HEK293 (cell line): ENCODE measurements at regions not wholly inside any gene's neighbourhood (a gene's known extent, or its start where the extent isn't known, plus 50 kb on each side); places are given as distances from the start of the nearest gene placed in this dataset.

Experiments
- BCL11B ChIP-seq: fragments of 450-650 bp; formaldehyde crosslinking; IDR thresholded peaks from 2 replicates; pipeline ENCODE4 v1.5.1; 2016; ENCODE audit warnings: low read depth, missing biosample characterization, missing genetic modification characterization
- CTCF ChIP-seq: fragments of 450-650 bp; formaldehyde crosslinking; IDR thresholded peaks from 2 replicates; pipeline ENCODE4 v1.5.1; 2016; ENCODE audit warnings: missing biosample characterization, missing genetic modification characterization
- SP2 ChIP-seq: fragments of 450-650 bp; formaldehyde crosslinking; IDR thresholded peaks from 2 replicates; pipeline ENCODE4 v1.5.1; 2016; ENCODE audit warnings: missing biosample characterization, missing genetic modification characterization
- SP7 ChIP-seq: fragments of 450-650 bp; formaldehyde crosslinking; IDR thresholded peaks from 2 replicates; pipeline ENCODE4 v1.5.1; 2016; ENCODE audit warnings: missing biosample characterization, missing genetic modification characterization
- ZBTB10 ChIP-seq: fragments of 450-650 bp; formaldehyde crosslinking; IDR thresholded peaks from 2 replicates; pipeline ENCODE4 v1.5.1; 2016; ENCODE audit warnings: missing biosample characterization, missing genetic modification characterization
- ZBTB7A ChIP-seq: fragments of 450-650 bp; formaldehyde crosslinking; IDR thresholded peaks from 2 replicates; pipeline ENCODE4 v1.5.1; 2016; ENCODE audit warnings: low read depth, missing biosample characterization, missing genetic modification characterization
- ZNF146 ChIP-seq: fragments of 450-650 bp; formaldehyde crosslinking; IDR thresholded peaks from 2 replicates; pipeline ENCODE4 v1.5.1; 2016; ENCODE audit warnings: missing biosample characterization, missing genetic modification characterization
- ZNF23 ChIP-seq: fragments of 450-650 bp; formaldehyde crosslinking; IDR thresholded peaks from 2 replicates; pipeline ENCODE4 v1.5.1; 2016; ENCODE audit warnings: missing biosample characterization, missing genetic modification characterization, borderline replicate concordance
- ZNF274 ChIP-seq, 2 experiments: fragments of 200-500 bp in 1 of 2; fragments of 450-650 bp in 1 of 2; sonication (Bioruptor generic) in 1 of 2; formaldehyde crosslinking in 1 of 2; IDR thresholded peaks; 2 replicates each; pipeline versions ENCODE4 v1.5.1 to v1.6.1; 2014 to 2016; ENCODE audit warnings: borderline replicate concordance in 1 of 2, inconsistent platforms in 1 of 2, low read length in 1 of 2, missing biosample characterization in 1 of 2, missing genetic modification characterization in 1 of 2
- ZNF324 ChIP-seq: fragments of 450-650 bp; formaldehyde crosslinking; IDR thresholded peaks from 2 replicates; pipeline ENCODE4 v1.5.1; 2016; ENCODE audit warnings: missing biosample characterization, missing genetic modification characterization
- ZNF48 ChIP-seq: fragments of 450-650 bp; formaldehyde crosslinking; IDR thresholded peaks from 2 replicates; pipeline ENCODE4 v1.5.1; 2016; ENCODE audit warnings: missing biosample characterization, missing genetic modification characterization
- ZSCAN18 ChIP-seq: fragments of 450-650 bp; formaldehyde crosslinking; IDR thresholded peaks from 2 replicates; pipeline ENCODE4 v1.5.1; 2016; ENCODE audit warnings: missing biosample characterization, missing genetic modification characterization
- ZSCAN30 ChIP-seq: fragments of 450-650 bp; IDR thresholded peaks from 2 replicates; pipeline ENCODE4 v1.5.1; 2018; ENCODE audit warnings: missing biosample characterization, mild to moderate bottlenecking, missing genetic modification characterization, moderate library complexity

GRCh38 chr12:88630561-88630960, 50.3 kb upstream of the KITLG start:
- TF ChIP-seq ZNF146 (no peak), CTCF (tag by site-specific recombination) (no peak), ZNF48 (no peak), SP7 (tag by site-specific recombination) (no peak), ZBTB7A (tag by site-specific recombination) (no peak), BCL11B (tag by site-specific recombination) (no peak), SP2 (tag by site-specific recombination) (no peak), ZSCAN30 (tag by site-specific recombination) (no peak), ZNF274 (IDR thresholded peaks at IDR 0.05; ENCODE audit: low read length) (no peak), ZNF274 (tag by site-specific recombination; IDR thresholded peaks at IDR 0.05; ENCODE audit: borderline replicate concordance) (no peak), ZNF324 (tag by site-specific recombination) (no peak), ZSCAN18 (tag by site-specific recombination) (no peak), ZBTB10 (no peak), ZNF23 (tag by site-specific recombination) (no peak)
